ELF-1 (cell line): ENCODE measurements at regions not wholly inside any gene's neighbourhood (a gene's known extent, or its start where the extent isn't known, plus 50 kb on each side); places are given as distances from the start of the nearest gene placed in this dataset.

Experiments used
- DNase-seq: peaks from one replicate; pipeline ENCODE4 v3.0.0-alpha.2; 2016; ENCODE audit warnings: low read depth, low spot score

DNA sequence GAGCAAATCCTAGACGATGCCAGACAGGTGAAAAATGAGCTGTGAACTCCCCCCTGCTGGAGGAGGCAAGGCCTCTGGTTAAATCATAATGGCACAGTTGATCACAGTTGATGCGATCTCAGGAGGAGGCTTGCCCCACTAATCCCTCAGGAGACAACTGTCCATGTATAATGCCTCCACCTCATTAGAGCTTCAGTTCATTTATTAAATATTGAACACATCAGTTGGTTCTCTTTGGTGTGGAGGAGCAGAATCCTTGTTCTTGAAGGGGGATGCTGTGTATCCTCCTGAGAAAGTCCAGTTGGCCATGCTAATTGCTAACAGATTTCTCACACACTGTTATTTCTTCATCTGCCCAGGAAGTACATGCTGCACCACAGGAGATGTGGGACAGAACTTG lies 290.5 kb downstream of the IGSF11 start:
- no peak for DNase-seq

- no peak for DNase-seq
Observed at GRCh38 chr3:118754406-118755252, 280.0 kb downstream of the IGSF11 start.

GRCh38 chr3:118755253-118755801 lies 279.3 kb downstream of the IGSF11 start:
- DNase-seq, result no peak

DNA sequence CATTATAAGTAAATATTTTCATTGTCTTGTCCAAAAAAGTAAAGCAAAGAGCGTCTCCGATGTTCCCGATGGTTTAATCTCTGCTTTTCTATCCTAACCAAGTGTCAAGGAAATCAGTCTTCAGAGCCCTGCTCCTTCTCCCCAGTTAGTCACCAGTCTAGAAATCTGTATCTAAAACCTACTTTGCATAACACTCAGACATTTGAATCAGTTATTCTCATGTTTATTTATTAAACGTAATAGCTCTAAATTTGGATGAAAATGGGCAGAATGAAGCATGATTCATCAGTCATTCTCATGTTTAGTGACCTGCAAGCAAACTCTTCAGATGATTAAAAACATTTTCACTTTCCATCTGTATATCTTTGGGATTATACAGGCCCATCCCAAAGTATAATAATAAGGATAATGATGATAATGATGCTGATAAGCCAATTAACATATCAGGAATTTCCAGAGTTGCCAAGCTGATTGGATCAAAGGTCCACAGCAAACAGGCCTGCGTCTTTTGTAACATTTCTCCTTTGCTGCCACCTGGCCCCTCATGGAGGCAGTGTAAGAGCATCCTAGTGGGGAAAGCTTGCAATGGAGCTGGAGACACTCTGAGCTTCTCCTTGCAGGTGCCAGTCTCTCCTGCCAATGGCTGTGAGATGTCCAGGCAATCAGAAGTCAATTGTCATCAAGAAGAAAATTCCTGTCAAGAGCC lies 273.9 kb downstream of the IGSF11 start:
- DNase-seq, result peak; percentile 12

GRCh38 chr3:118761291-118761606 lies 273.4 kb downstream of the IGSF11 start:
- no peak for DNase-seq

- no peak for DNase-seq
Observed at GRCh38 chr3:118765636-118766305, 268.9 kb downstream of the IGSF11 start.

- DNase-seq, result no peak
Observed at GRCh38 chr3:118766306-118766669, 268.4 kb downstream of the IGSF11 start.

- DNase-seq, result no peak
Observed at GRCh38 chr3:118772036-118772435, 262.6 kb downstream of the IGSF11 start.

DNA sequence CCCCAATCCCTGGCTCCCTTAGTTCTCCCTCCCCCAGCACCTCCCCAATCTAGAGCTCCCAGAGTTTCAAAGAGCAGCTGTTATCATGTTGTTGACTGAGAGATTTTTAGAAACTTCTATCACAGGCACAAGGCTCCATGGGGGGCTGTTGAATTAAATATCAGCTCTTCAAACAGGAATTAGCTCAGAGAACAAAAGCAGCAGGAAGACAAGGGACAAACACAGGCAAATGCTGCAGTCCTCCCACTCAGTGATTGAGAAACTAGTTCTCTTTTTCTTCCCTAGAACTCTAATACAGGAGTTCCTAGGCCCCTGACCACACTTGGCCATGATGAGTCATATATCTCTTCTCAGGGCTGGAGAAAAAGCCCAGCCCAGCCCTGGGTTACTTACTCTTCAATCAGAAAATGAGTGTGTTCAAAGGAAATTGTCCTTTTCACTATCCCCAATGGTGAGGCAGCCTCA lies 262.1 kb downstream of the IGSF11 start:
- peak; percentile 6 for DNase-seq

- no peak for DNase-seq
Observed at GRCh38 chr3:118775021-118775420, 259.6 kb downstream of the IGSF11 start.

DNA sequence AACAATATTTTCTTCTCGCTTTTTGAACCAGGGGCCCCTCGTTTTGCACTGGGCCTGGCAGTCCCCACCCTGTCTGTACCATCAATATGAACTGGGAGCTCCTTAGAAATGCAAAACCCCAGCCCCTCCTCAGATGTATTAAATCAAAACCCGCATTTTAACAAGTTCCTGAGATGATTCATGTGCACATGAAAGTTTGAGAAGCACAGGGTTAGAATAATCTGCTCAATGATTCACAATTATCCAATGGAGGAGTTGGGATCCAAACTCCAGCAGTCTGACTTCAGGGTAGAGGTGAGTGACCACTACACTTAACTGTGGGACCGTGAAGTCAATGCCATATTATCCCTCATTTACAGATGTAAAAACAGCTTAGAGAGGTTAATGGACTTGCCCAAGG lies 256.4 kb downstream of the IGSF11 start:
- no peak for DNase-seq

DNA sequence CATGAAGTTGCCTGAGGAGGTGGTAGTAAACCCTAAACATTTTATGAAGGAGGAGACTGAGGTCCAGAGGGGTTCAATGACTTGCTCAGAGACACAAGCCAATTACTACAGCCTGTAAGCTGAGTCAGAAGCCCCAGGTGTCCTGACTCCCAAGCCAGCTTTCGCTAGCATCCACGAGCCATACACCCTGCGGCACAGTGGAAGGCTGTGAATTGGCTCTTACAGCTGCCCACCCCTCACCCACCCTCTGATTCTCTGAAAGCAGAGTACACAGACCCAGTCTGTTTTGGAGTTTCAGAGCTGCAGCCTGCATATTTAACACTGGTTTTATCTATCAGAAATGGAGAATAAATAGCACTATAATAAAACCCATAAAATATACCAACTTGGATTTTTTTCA lies 253.4 kb downstream of the IGSF11 start:
- DNase-seq, result peak; percentile 34

DNA sequence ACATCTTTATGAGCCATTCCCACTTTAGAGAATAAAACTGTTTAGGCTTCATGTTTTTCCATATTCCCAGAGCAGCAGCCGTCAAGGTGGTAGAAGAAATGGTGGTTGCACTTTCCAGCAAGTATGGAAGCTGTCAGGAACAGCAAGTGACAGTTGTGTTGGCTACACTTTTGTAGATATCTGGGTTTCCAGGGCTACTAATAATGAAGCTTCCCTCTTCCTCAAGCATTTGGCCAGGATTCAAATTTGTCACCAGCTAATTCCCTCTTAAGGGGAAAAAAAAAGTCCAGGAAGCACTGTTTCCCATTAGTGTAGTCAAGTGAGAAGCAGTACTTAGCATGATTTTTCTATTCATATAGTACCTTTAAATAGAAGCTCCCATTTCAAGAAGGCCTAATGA lies 252.8 kb downstream of the IGSF11 start:
- DNase-seq, result no peak

DNA sequence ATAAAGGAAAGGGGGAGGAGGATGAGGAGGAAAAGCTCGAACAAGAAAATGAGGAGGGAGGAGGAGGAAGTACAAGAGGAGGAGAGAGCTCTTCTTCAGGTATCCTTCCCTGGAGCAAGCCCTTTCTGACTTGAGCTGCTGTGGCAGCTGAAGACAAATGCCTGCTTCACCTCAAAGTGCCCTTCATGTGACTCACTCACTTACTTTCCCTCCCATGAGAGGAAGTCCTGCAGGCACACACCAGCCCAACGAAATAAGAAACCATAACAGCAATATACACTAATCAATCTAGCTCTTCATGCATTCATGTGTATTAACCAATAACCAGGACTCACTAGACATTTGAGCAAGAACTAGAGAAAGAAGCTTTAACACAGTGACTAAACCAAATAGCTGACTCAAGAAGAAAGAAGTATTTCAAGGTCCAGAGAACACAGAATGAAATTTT lies 251.9 kb downstream of the IGSF11 start:
- DNase-seq, result no peak

DNA sequence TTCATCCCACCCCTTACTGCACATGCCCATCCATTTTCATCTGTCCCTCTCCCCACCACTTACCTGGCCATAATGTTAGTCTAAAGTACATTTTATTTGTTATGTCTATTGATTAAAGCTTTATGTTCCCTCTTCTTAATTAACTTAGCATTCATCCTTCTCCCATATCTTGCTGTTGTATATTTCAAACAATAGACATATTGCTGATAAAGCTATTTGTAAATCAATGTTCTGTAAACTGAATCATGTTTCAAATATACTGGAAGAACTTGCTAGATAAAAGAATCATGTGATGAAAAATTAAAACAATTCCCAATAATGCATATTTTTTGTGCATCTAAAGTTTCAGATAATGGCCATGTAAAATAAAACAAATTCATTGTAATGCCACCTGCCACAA lies 249.2 kb downstream of the IGSF11 start:
- no peak for DNase-seq

DNA sequence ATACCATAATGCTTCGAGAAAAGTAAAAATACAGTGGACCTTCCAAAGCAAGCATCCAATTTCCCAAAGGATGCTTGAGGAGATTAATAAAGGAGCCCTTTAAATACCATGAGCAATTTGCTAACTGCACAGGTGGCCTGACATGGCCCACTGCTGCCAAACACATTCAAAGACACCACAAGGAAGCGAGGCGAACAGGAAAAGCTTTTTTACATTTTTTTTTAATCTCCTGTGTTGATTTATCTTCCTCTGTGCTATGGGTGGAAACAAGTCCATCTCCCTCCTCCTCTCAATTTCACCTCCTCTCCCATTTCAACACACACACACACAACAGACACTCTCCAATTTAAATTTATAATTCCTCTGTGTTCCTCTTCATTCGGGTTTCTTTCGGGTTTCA lies 243.4 kb downstream of the IGSF11 start:
- DNase-seq, result no peak

DNA sequence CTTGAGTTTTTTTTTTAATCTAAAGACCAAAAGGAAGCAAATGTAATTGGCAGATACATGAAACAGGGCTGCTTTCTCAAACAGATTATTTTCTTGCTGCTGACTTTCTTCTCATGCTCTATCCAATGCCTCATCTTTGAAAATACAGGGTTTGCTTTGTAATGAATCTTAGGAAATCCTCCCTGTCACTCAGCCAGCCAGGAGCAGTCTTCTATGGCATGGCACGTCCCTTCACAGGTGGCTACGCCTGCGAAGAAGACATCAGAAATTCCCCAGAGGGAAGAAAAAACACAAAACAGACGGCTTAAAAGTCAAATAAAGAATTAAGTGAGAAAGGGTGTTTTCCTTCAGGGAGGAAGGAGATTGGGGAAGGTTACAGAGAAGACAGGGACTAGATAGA lies 242.5 kb downstream of the IGSF11 start:
- no peak for DNase-seq

DNA sequence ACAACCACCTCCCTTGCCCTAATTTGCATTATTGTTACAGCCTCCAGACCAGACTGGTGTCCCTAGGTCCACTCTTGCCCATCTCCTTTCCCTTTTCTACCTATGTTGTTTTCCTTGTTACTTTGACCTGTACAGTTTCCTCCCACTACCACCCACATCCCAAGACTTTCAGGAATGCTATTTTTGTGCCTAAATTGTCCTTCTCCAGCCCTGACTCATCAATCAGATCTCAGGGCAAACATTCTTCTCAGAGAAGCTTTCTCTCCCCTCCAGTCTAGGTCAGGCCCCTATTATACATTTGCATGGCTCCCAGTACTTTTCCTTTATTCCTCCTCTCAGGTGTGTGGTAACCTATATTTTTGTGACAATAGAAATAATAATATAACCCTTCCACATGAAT lies 241.5 kb downstream of the IGSF11 start:
- DNase-seq, result no peak

- no peak for DNase-seq
Observed at GRCh38 chr3:118799303-118799702, 235.3 kb downstream of the IGSF11 start.

DNA sequence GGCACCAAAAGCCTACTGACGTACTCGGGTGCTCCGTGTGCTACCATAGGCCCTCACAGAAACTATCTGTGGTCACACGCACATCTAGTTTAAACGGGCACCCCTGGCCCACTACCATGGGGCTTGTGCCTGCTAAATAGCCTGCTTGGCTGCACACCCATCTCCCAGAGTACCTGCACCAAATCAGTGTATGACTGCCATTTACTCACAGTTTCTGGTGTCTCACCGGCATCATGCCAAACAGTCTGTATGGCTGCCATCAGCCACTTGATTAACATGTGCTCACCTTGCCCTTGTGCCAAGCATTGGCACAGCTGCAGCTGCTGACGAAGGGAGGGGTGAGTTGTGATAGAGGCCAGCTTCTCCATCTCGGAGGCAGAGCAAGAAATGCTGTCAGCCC lies 232.7 kb downstream of the IGSF11 start:
- DNase-seq, result no peak

DNA sequence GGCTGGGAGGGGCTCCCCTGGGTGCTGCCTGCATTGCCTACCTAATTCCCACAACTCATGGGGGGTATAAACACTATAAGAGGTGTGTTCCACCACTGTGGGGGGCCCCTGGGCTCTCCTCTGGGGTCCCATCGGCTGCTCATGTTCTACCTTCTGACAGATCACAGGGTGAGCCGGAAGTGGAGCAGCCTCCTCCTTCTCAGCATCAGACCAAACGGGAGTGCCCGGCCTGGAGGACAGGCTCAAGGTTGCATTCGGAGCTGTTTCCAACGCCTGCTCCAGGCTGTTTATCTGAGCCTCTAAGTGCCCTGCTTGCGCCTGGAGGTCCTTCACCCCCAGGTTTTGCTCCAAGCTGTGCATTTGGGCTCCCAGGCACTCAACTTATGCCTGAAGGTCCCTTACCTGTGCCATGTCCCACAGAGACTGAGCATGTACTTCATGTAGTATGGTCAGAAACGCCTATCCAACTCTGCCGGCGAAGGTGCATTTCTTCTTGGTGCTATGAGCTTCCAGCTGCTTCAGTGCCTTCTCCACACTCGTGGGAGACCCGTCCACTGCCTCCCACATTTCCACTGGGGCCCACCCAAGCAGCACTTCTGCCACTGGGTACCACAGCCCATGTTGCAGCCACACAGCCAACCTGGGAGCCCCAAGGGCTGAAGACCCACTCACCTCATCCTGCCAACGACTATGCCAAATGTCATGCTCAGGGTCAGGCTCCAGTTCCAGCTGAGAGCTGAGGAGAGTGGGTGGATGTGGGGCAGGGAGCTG lies 232.1 kb downstream of the IGSF11 start:
- no peak for DNase-seq

DNA sequence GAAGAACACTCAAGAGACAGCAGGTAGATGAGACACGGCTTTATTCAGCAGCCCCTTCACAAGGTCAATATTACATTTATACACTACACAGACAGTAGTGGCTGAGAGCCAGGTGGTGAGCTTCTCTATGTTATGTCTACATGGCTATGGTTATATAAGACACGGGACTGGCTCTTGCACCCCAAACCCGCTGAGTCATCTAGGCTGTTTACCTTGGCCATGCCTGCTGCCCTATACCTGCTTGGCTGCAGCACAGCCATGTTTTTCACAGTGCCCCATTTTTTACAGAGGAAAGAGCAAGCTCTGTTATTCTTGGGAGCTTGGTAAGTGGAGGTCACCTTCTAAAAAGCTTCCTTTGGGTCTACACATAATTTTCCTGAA lies 231.6 kb downstream of the IGSF11 start:
- DNase-seq, result no peak
